ENCODE measurements at regions not wholly inside any gene's neighbourhood (a gene's known extent, or its start where the extent isn't known, plus 50 kb on each side); places are given as distances from the start of the nearest gene placed in this dataset.

- H3K27ac Mint-ChIP-seq, result no peak overlapping the region
- H3K9me3 Mint-ChIP-seq, result peaks cover 8% of the 10 kb centered on the region
- no peaks in the 10 kb centered on the region for H3K36me3 Mint-ChIP-seq (ENCODE audit: low read depth)
- H3K27me3 Mint-ChIP-seq (ENCODE audit: low read depth), result no peaks in the 10 kb centered on the region
- H3K4me3 Mint-ChIP-seq, result no peak overlapping the region
- H3K4me1 Mint-ChIP-seq, result no peaks in the 10 kb centered on the region
- no peak for TF ChIP-seq CTCF (IDR thresholded peaks at IDR 0.05; ENCODE audit: unreplicated experiment in 3 of 3)
These were observed 1230.7 kb upstream of the USP15 start for GRCh38 chr12:61029516-61029915.

- no peaks in the 10 kb centered on the region for H3K9me3 Mint-ChIP-seq
- no peaks in the 10 kb centered on the region for H3K36me3 Mint-ChIP-seq (ENCODE audit: low read depth)
- no peak for TF ChIP-seq CTCF (IDR thresholded peaks at IDR 0.05; ENCODE audit: unreplicated experiment in 3 of 3)
- H3K27me3 Mint-ChIP-seq (ENCODE audit: low read depth), result no peaks in the 10 kb centered on the region
- H3K4me1 Mint-ChIP-seq, result no peaks in the 10 kb centered on the region
- H3K4me3 Mint-ChIP-seq, result no peak overlapping the region
- H3K27ac Mint-ChIP-seq, result no peak overlapping the region
These were observed 1222.4 kb upstream of the USP15 start for GRCh38 chr12:61037792-61038191.

GRCh38 chr12:61043838-61044237, 1216.4 kb upstream of the USP15 start:
- no peaks in the 10 kb centered on the region for H3K27me3 Mint-ChIP-seq (ENCODE audit: low read depth)
- no peaks in the 10 kb centered on the region for H3K9me3 Mint-ChIP-seq
- H3K4me1 Mint-ChIP-seq, result no peaks in the 10 kb centered on the region
- no peak overlapping the region for H3K27ac Mint-ChIP-seq
- TF ChIP-seq CTCF (IDR thresholded peaks at IDR 0.05; ENCODE audit: unreplicated experiment in 3 of 3), result no peak
- no peaks in the 10 kb centered on the region for H3K36me3 Mint-ChIP-seq (ENCODE audit: low read depth)
- H3K4me3 Mint-ChIP-seq, result no peak overlapping the region

- Mint-ChIP-seq H3K4me1 (no peaks in the 10 kb centered on the region), H3K4me3 (no peak overlapping the region), H3K27me3 (ENCODE audit: low read depth) (no peaks in the 10 kb centered on the region), H3K27ac (no peak overlapping the region), H3K36me3 (ENCODE audit: low read depth) (no peaks in the 10 kb centered on the region), H3K9me3 (no peaks in the 10 kb centered on the region)
- TF ChIP-seq CTCF (IDR thresholded peaks at IDR 0.05; ENCODE audit: unreplicated experiment in 3 of 3), result no peak
These were observed 1215.4 kb upstream of the USP15 start for GRCh38 chr12:61044766-61045165.

GRCh38 chr12:61070640-61071414, 1189.4 kb upstream of the USP15 start:
- Mint-ChIP-seq H3K36me3 (ENCODE audit: low read depth) (no peaks in the 10 kb centered on the region), H3K4me1 (no peaks in the 10 kb centered on the region), H3K27me3 (ENCODE audit: low read depth) (no peaks in the 10 kb centered on the region), H3K9me3 (no peaks in the 10 kb centered on the region), H3K27ac (no peak overlapping the region), H3K4me3 (no peak overlapping the region)
- no peak for TF ChIP-seq CTCF (IDR thresholded peaks at IDR 0.05; ENCODE audit: unreplicated experiment in 3 of 3)

GRCh38 chr12:61072717-61073116, 1187.5 kb upstream of the USP15 start:
- TF ChIP-seq CTCF (IDR thresholded peaks at IDR 0.05; ENCODE audit: unreplicated experiment in 3 of 3), result no peak
- no peaks in the 10 kb centered on the region for H3K9me3 Mint-ChIP-seq
- no peak overlapping the region for H3K27ac Mint-ChIP-seq
- H3K4me3 Mint-ChIP-seq, result no peak overlapping the region
- no peaks in the 10 kb centered on the region for H3K4me1 Mint-ChIP-seq
- H3K27me3 Mint-ChIP-seq (ENCODE audit: low read depth), result no peaks in the 10 kb centered on the region
- no peaks in the 10 kb centered on the region for H3K36me3 Mint-ChIP-seq (ENCODE audit: low read depth)

All from nephron (organoid).